ENCODE measurements at regions not wholly inside any gene's neighbourhood (a gene's known extent, or its start where the extent isn't known, plus 50 kb on each side); places are given as distances from the start of the nearest gene placed in this dataset.

DNA sequence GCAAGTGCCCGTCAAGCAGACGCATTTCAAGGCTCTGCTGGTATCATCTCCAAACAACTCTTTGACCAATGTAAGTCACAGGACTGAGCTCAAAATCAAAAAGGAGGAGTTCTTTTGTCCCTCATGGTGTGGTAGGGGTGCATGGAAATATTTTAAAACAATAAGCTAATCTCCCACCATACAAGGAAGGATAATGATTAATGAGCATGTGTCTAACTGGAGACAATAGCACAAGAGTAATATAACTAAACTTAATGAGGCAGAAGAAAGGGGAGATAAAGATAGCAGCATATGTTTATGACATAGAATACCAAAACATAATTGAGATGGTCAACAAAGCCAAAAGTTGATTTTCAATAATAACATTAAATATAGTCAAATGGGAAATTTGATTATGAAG is 668.0 kb upstream of the ZP4 start:
- no peak for DNase-seq (ENCODE audit: low read depth)

GRCh38 chr1:238558156-238558555 is 667.4 kb upstream of the ZP4 start:
- no peak for DNase-seq (ENCODE audit: low read depth)

GRCh38 chr1:238552271-238552670 is 661.5 kb upstream of the ZP4 start:
- DNase-seq (ENCODE audit: low read depth), result no peak

DNA sequence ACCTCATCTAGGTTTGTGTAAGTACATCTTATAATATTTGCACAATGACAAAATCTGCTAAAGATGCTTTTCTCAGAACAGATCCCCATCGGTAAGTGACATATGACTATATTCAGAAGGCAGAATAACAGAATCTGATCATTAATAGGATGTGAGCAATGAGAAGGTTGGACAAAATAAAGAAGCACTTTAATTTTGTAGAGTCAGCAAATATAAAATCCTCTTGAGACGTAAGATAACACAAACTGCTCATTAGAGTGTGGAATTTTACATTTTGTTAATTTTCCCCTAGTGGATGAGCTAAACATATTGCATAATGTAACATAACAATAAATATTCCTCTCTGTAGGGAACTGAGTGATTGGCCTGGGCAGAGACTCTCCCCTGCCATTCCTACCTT is 658.4 kb upstream of the ZP4 start:
- no peak for DNase-seq (ENCODE audit: low read depth)

DNA sequence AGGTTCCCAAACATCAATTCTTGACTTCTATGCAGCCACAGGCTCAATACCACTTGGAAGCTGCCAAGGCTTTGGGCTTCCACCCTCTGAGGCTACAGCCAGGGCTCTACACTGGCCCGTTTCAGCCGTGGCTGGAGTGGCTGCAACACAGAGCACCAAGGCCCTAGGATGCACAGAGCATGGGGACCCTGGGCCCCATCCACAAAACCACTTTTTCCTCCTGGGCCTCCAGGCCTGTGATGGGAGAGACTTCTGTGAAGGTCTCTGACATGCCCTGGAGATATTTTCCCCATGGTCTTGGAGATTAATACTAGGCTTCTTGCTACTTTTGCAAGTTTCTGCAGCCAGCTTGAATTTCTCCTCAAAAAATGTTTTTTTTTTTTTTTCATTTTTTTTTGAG is 655.4 kb upstream of the ZP4 start:
- no peak for DNase-seq (ENCODE audit: low read depth)

GRCh38 chr1:238537641-238538040 is 646.9 kb upstream of the ZP4 start:
- no peak for DNase-seq (ENCODE audit: low read depth)

GRCh38 chr1:238530209-238530851 is 639.6 kb upstream of the ZP4 start:
- DNase-seq (ENCODE audit: low read depth), result no peak

DNA sequence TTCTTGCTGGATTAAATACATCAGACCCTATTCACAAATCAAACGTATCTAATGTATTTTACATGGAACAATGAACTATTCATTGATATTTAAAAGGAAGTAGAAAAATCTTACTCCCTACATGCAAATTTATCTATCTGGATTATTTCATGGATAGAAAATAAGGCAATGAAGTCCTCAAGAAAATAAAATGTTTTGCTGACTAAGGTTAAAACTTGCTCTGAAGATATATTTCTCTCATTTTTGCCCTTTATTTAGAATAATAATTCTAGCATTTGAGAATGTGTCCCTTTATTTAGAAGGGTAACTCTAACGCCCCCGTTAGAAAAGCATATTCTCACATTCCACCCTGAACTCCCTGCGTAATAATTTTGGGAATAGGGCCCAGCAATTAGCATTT is 627.0 kb upstream of the ZP4 start:
- DNase-seq (ENCODE audit: low read depth), result no peak

DNA sequence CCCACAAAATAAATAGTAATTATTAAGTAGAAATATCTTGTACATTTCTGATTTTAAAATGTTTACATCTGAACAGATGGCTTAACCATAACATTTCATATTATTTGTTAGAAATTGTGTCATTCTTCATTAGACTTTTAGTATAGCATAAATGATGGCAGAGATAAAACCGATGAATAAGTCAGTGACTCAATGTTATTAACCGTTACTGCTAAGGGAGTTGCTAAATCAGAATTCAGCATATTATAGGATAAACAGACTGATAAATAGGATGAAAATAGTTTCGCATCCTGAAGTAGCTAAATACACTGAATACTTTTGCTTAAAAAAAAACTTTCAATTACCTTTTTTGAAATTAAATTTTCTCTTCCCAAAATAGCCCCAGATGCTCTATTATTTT is 610.6 kb upstream of the ZP4 start:
- DNase-seq (ENCODE audit: low read depth), result no peak

- DNase-seq (ENCODE audit: low read depth), result no peak
Observed at GRCh38 chr1:238499021-238499420, 608.3 kb upstream of the ZP4 start.

DNA sequence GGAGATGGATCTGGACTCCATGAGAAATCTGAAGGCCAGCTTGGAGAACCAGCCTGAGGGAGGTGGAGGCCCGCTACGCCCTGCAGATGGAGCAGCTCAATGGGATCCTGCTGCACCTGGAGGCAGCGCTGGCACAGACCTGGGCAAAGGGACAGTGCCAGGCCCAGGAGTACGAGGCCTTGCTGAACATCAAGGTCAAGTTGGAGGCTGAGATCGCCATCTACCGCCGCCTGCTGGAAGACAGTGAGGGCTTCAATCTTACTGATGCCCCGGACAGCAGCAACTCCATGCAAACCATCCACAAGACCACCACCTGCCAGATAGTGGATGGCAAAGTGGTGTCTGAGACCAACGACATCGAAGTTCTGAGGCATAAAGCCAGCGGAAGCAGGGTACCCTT is 601.5 kb upstream of the ZP4 start:
- DNase-seq (ENCODE audit: low read depth), result no peak

DNA sequence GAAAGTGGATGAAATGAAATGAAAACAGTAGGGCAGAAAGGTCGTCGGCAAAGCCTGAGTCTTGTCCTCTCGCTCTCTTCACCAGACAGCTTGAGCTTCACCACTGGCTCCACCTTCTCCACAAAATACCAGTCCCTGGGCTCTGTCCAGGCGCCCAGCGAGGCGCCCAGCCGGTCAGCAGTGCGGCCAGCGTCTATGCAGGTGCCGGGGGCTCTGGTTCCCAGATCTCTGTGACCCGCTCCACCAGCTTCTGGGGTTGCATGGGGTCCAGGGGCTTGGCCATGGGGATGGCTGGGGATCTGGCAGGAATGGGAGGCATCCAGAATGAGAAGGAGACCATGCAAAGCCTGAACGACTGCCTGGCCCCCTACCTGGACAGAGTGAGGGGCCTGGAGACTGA is 600.5 kb upstream of the ZP4 start:
- no peak for DNase-seq (ENCODE audit: low read depth)

DNA sequence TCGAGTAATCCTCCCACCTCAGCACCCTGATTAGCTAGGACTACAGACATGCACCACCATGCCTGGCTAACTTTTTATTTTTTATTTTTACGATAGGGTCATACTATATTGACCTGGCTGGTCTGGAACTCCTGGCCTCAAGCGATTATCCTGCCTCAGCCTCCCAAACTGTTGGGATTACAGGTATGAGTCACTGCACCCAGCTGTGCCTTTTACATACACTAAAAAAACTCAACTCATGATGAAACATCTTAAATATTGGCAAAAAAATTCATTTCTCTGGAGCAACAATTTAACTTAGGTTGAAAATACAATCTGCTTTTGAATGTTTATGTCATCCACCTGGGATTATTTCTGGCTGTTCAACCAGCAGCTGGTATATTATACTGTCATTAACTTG is 598.3 kb upstream of the ZP4 start:
- DNase-seq (ENCODE audit: low read depth), result no peak

GRCh38 chr1:238488401-238488800 is 597.7 kb upstream of the ZP4 start:
- DNase-seq (ENCODE audit: low read depth), result no peak

GRCh38 chr1:238487931-238488330 is 597.2 kb upstream of the ZP4 start:
- DNase-seq (ENCODE audit: low read depth), result no peak

DNA sequence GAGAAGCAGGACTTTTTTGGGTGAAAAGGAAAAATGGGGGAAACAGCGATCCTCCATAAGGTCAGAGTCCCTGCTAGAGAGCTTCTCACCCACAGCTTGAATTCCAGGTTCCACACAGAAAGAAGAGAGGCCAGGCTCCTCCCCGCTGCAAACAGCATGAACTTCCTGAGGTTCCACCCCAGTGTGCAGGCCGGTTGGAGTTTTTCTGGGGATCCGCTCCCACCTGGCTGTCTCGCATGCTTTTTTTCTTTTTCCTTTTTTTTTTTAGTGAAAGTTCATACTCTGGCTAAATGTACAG is 595.1 kb upstream of the ZP4 start:
- DNase-seq (ENCODE audit: low read depth), result no peak

GRCh38 chr1:238485057-238485911 is 594.6 kb upstream of the ZP4 start:
- DNase-seq (ENCODE audit: low read depth), result no peak

- DNase-seq (ENCODE audit: low read depth), result no peak
Observed at GRCh38 chr1:238484121-238484520, 593.4 kb upstream of the ZP4 start.

DNA sequence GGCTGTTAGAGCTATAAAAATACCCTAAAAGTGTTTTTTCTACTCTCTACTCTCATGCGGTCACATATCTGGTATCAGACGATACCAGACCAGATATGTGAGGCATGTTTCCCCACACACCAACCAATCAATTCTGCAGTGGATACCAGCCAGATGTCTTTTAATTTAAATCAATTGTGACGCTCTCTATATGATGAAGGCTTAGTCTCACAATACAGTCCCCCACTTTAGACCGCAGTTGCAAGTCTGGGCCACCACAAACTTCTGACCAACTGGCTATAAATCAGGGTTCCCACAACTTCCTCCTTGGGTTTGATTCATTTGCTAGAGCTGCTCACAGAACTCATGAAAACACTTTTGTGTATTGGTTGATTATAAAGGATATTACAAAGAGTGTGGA is 586.1 kb upstream of the ZP4 start:
- no peak for DNase-seq (ENCODE audit: low read depth)

- no peak for DNase-seq (ENCODE audit: low read depth)
Observed at GRCh38 chr1:238475712-238476111, 585.0 kb upstream of the ZP4 start.

- no peak for DNase-seq (ENCODE audit: low read depth)
Observed at GRCh38 chr1:238474263-238474662, 583.5 kb upstream of the ZP4 start.

GRCh38 chr1:238469146-238469631 is 578.5 kb upstream of the ZP4 start:
- DNase-seq (ENCODE audit: low read depth), result no peak

- DNase-seq (ENCODE audit: low read depth), result no peak
Observed at GRCh38 chr1:238468068-238468467, 577.3 kb upstream of the ZP4 start.

GRCh38 chr1:238466459-238466858 is 575.7 kb upstream of the ZP4 start:
- DNase-seq (ENCODE audit: low read depth), result no peak

All from T follicular helper cell (primary cell).